GM12878 (cell line): ENCODE measurements at regions not wholly inside any gene's neighbourhood (a gene's known extent, or its start where the extent isn't known, plus 50 kb on each side); places are given as distances from the start of the nearest gene placed in this dataset.
"Not testable (repeated sequence)": the region's sequence is repeated elsewhere in the genome, so short reads cannot be mapped to it uniquely, and the experiment has no call there.

ENCODE experiments used
- ATAC-seq: fragments of 200-7000 bp; cut with Tn5 transposase; 3 replicates; pipeline ENCODE4 v1.9.1; 2020; ENCODE audit warnings: mild to moderate bottlenecking, moderate library complexity
- BruUV-seq: library from RNA; stranded (reverse); fragments of 400-500 nt; replicated peaks from 2 replicates; lab custom pipeline; 2021; lab: Mats Ljungman, UMichigan
- CTCF ChIA-PET: fragments of 300-600 bp; sonication (Branson Sonifier 250); formaldehyde crosslinking; extraction: SDS; loops from one replicate; lab custom pipeline; 2021; ENCODE audit warnings: inconsistent platforms; lab: Yijun Ruan, JAX
- POLR2A ChIA-PET: fragments of 350-600 bp; formaldehyde crosslinking; extraction: SDS; loops from one replicate; lab custom pipeline; 2021; ENCODE audit warnings: inconsistent platforms; lab: Charles Lee
- RAD21 ChIA-PET: fragments of 300-600 bp; sonication (Branson Sonifier 250); formaldehyde crosslinking; loops from one replicate; lab custom pipeline; 2023; ENCODE audit warnings: antibody characterized with exemption; ENCODE audit not compliant: unreplicated experiment; lab: Charles Lee
- SMC1A ChIA-PET: fragments of 300-600 bp; sonication (Branson Sonifier 250); formaldehyde crosslinking; loops from one replicate; lab custom pipeline; 2023; ENCODE audit not compliant: unreplicated experiment, uncharacterized antibody; lab: Charles Lee
- DNase-seq: peaks from one replicate; pipeline ENCODE4 v3.0.0-alpha.2; 2011; ENCODE audit warnings: low read depth, low spot score
- FAIRE-seq: peaks from 3 replicates; lab custom pipeline; 2011; peaks lifted over from hg19 to GRCh38; lab: Jason Lieb, UNC
- H2AFZ ChIP-seq: 2 replicates; pipeline ENCODE4 v1.6.0; 2011; ENCODE audit warnings: low read depth, low read length, control low read depth; ENCODE audit not compliant: control insufficient read depth
- H3K27ac ChIP-seq: 2 replicates; pipeline ENCODE4 v1.5.1; 2011; ENCODE audit warnings: control low read depth; ENCODE audit not compliant: control insufficient read depth, insufficient read depth
- H3K27me3 ChIP-seq, 2 experiments: replicated peaks in 1 of 2; 2 replicates each; pipeline versions ENCODE4 v1.6.0 to v1.6.1; 2011; ENCODE audit warnings: low read length in 1 of 2; ENCODE audit not compliant: control insufficient read depth in 2 of 2, insufficient read depth in 2 of 2
- H3K36me3 ChIP-seq, 2 experiments: 2 replicates each; pipeline ENCODE4 v1.5.1; 2011; ENCODE audit warnings: low read length in 1 of 2; ENCODE audit not compliant: control insufficient read depth in 2 of 2, insufficient read depth in 2 of 2
- H3K4me1 ChIP-seq: 2 replicates; pipeline ENCODE4 v1.6.1; 2011; ENCODE audit warnings: mild to moderate bottlenecking, low read length, moderate library complexity, mixed read lengths; ENCODE audit not compliant: control insufficient read depth, insufficient read depth
- H3K4me2 ChIP-seq: 2 replicates; pipeline ENCODE4 v1.6.0; 2011; ENCODE audit warnings: control low read depth; ENCODE audit not compliant: control insufficient read depth, insufficient read depth
- H3K4me3 ChIP-seq: fragments of 200-600 bp; sonication (generic); 2 replicates; pipeline ENCODE4 v1.5.1; 2016
- H3K79me2 ChIP-seq: 2 replicates; pipeline ENCODE4 v1.6.0; 2011; ENCODE audit warnings: low read length; ENCODE audit not compliant: control insufficient read depth, insufficient read depth
- H3K9ac ChIP-seq: 2 replicates; pipeline ENCODE4 v1.8.0; 2011; ENCODE audit warnings: low read length, control low read depth, mixed read lengths; ENCODE audit not compliant: control insufficient read depth, insufficient read depth
- H3K9me3 ChIP-seq: replicated peaks from 3 replicates; pipeline ENCODE4 v1.5.1; 2011; ENCODE audit warnings: mild to moderate bottlenecking, low read length; ENCODE audit not compliant: control insufficient read depth, insufficient read depth
- H4K20me1 ChIP-seq: 2 replicates; pipeline ENCODE4 v1.6.0; 2011; ENCODE audit not compliant: control insufficient read depth, insufficient read depth
- BACH1 ChIP-seq: fragments of 450-650 bp; IDR thresholded peaks from 2 replicates; pipeline ENCODE4 v1.6.1; 2017; ENCODE audit warnings: mild to moderate bottlenecking, borderline replicate concordance
- JUNB ChIP-seq: IDR thresholded peaks from 2 replicates; pipeline ENCODE4 v1.6.1; 2016; ENCODE audit warnings: antibody characterized with exemption, mild to moderate bottlenecking
- KAT2A ChIP-seq: conservative IDR thresholded peaks from 2 replicates; pipeline ENCODE4 v1.6.1; 2011; ENCODE audit warnings: low read depth, low read length; ENCODE audit not compliant: control insufficient read depth
- POU2F2 ChIP-seq: IDR thresholded peaks from 3 replicates; pipeline ENCODE4 v1.6.1; 2011; ENCODE audit warnings: low read depth, mild to moderate bottlenecking, low read length, borderline replicate concordance
- RFX5 ChIP-seq: IDR thresholded peaks from 2 replicates; pipeline ENCODE4 v1.6.1; 2011; ENCODE audit warnings: low read depth, low read length, improper control_type of control experiment
- WGBS: methylation state at CpG from one replicate; pipeline ENCODE4 v1.1.6; 2016; ENCODE audit warnings: low lambda C conversion rate; ENCODE audit not compliant: insufficient replicate concordance, insufficient coverage; ENCODE audit errors: missing lambda C conversion rate; 5-methylcytosine and 5-hydroxymethylcytosine counted together
- in situ Hi-C: fragments of 300-500 bp; cut with MboI; formaldehyde crosslinking; loops from 9 replicates; pipeline ENCODE4 v1.14.3; 2018; ENCODE audit warnings: mixed read lengths
- intact Hi-C: fragments of 100-400 bp; cut with micrococcal nuclease; formaldehyde crosslinking; loops from one replicate; pipeline ENCODE4 v1.14.2; 2022; ENCODE audit not compliant: unreplicated experiment

DNA sequence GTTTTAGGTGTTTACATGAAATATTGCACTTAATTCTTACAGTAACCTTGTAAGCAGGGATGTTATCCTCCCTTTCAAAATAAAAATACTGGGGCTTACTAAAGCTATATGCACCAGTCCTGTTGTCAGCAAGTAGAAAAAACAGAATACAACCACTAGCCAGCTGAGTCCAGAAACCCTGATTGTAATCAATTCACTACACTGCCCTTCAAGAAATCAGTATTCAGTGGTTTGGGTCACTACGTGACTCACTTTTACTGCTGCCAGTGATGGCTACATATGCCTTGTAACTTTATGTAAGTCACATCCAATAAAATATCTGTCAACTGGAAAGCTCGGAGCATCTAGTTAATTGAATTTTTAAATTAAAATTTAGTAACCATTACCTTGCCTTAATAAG, 376.3 kb upstream of the DEPDC1 start:
- H3K4me1 ChIP-seq: no peaks in the 10 kb centered on the region
- ATAC-seq (no peak), FAIRE-seq (no peak), DNase-seq (no peak)
- H3K9me3 ChIP-seq: no peaks in the 10 kb centered on the region
- TF ChIP-seq JUNB (no peak), POU2F2 (no peak), BACH1 (no peak), KAT2A (no peak), RFX5 (no peak)
- H3K27ac ChIP-seq: no peak overlapping the region
- BruUV-seq: no TSS peak
- no peaks in the 10 kb centered on the region for H3K79me2 ChIP-seq
- ChIA-PET SMC1A (no interaction called here), CTCF (no interaction called here), RAD21 (no interaction called here), POLR2A (no interaction called here)
- no peak overlapping the region for H3K4me2 ChIP-seq
- H4K20me1 ChIP-seq: no peaks in the 10 kb centered on the region
- H3K4me3 ChIP-seq: no peak overlapping the region
- H3K36me3 ChIP-seq: no peaks in the 10 kb centered on the region
- in situ Hi-C loops (no loop called here), intact Hi-C loops (no loop called here)
- H3K9ac ChIP-seq: no peak overlapping the region
- H2AFZ ChIP-seq: no peak overlapping the region
- H3K27me3 ChIP-seq: no peaks in the 10 kb centered on the region
- 5% methylated on average over 2 of the region's 2 CpGs for WGBS

DNA sequence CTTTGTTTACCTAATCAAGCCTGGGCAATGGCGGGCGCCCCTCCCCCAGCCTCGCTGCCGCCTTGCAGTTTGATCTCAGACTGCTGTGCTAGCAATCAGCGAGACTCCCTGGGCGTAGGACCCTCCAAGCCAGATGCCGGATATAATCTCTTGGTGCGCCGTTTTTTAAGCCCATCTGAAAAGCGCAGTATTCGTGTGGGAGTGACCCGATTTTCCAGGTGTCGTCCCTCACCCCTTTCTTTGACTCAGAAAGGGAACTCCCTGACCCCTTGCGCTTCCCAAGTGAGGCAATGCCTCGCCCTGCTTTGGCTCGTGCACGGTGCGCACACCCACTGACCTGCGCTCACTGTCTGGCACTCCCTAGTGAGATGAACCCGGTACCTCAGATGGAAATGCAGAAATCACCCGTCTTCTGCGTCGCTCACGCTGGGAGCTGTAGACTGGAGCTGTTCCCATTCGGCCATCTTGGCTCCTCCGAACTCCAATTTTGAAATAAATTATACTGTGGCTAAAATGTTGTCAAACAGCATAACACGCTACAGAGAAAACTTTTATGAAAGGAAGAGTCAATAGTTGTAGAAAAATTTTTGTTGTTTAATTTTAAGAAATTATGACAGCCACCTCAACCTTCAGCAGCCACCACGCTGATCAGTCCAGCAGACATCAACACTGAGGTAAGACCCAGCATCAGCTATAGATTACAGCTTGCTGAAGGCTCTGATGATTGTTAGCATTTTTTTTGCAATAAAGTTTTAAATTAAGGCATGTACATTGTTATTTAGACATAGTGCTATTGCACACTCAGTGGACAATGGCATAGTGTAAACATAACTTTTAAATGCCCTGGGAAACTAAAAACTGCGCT, 384.7 kb upstream of the DEPDC1 start:
- SMC1A ChIA-PET, H3K9ac ChIP-seq, H4K20me1 ChIP-seq, H3K4me2 ChIP-seq, POLR2A ChIA-PET, H3K27me3 ChIP-seq, H3K36me3 ChIP-seq, in situ Hi-C loops, DNase-seq, H3K79me2 ChIP-seq, H3K4me1 ChIP-seq, H3K27ac ChIP-seq, BruUV-seq, H3K9me3 ChIP-seq, CTCF ChIA-PET, intact Hi-C loops, H3K4me3 ChIP-seq, FAIRE-seq, ATAC-seq, H2AFZ ChIP-seq, RAD21 ChIA-PET: not testable (repeated sequence)
- 57% methylated on average over 20 of the region's 29 CpGs for WGBS
